ENCODE measurements at regions not wholly inside any gene's neighbourhood (a gene's known extent, or its start where the extent isn't known, plus 50 kb on each side); places are given as distances from the start of the nearest gene placed in this dataset.

DNA sequence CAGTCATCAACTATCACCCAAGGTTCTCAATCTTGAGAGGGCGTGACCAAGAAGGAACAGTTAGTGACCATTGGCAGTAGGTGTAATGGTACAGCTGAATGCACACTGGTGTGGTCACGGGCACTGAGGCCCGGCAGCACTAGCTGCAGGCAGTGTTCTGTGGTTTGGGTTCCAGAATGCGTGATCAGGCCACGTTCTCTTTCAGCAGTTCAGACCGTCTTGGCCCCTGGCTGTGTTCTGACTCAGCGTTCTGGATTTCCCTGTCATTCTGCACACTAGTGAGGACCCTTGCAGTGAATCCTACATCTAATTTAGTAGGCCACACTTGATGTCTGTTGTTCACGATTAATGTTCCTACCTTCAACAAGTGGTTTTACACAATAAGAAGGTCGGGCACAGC is 220.5 kb upstream of the SLCO3A1 start:
- no peaks in the 10 kb centered on the region for H4K20me1 ChIP-seq (ENCODE audit: control insufficient read depth, insufficient read depth)
- FAIRE-seq (no peak), DNase-seq (ENCODE audit: low read depth, low spot score) (no peak), ATAC-seq (no peak)
- no peaks in the 10 kb centered on the region for H3K36me3 ChIP-seq (ENCODE audit: control insufficient read depth in 2 of 2, insufficient read depth in 2 of 2, low read length in 1 of 2)
- no TSS peak for BruUV-seq (replicated peaks)
- H3K27me3 ChIP-seq (replicated peaks in 1 of 2; ENCODE audit: control insufficient read depth in 2 of 2, insufficient read depth in 2 of 2, low read length in 1 of 2), result no peaks in the 10 kb centered on the region
- H3K27ac ChIP-seq (ENCODE audit: control insufficient read depth, insufficient read depth), result no peak overlapping the region
- RAD21 ChIA-PET (ENCODE audit: unreplicated experiment), result no interaction called here
- in situ Hi-C loops (cut with MboI) (no loop called here), intact Hi-C loops (cut with micrococcal nuclease; ENCODE audit: unreplicated experiment) (no loop called here)
- no peak overlapping the region for H3K9ac ChIP-seq (ENCODE audit: control insufficient read depth, insufficient read depth, low read length)
- SMC1A ChIA-PET (ENCODE audit: uncharacterized antibody, unreplicated experiment), result no interaction called here
- POLR2A ChIA-PET, result no interaction called here
- CTCF ChIA-PET, result no interaction called here
- TF ChIP-seq IKZF2 (IDR thresholded peaks at IDR 0.05) (no peak), PAX8 (IDR thresholded peaks at IDR 0.05) (no peak)
- TF ChIP-seq, protein P1, sequence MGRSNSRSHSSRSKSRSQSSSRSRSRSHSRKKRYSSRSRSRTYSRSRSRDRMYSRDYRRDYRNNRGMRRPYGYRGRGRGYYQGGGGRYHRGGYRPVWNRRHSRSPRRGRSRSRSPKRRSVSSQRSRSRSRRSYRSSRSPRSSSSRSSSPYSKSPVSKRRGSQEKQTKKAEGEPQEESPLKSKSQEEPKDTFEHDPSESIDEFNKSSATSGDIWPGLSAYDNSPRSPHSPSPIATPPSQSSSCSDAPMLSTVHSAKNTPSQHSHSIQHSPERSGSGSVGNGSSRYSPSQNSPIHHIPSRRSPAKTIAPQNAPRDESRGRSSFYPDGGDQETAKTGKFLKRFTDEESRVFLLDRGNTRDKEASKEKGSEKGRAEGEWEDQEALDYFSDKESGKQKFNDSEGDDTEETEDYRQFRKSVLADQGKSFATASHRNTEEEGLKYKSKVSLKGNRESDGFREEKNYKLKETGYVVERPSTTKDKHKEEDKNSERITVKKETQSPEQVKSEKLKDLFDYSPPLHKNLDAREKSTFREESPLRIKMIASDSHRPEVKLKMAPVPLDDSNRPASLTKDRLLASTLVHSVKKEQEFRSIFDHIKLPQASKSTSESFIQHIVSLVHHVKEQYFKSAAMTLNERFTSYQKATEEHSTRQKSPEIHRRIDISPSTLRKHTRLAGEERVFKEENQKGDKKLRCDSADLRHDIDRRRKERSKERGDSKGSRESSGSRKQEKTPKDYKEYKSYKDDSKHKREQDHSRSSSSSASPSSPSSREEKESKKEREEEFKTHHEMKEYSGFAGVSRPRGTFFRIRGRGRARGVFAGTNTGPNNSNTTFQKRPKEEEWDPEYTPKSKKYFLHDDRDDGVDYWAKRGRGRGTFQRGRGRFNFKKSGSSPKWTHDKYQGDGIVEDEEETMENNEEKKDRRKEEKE (IDR thresholded peaks at IDR 0.05), result no peak
- H2AFZ ChIP-seq (ENCODE audit: control insufficient read depth, low read depth, low read length), result no peak overlapping the region
- H3K79me2 ChIP-seq (ENCODE audit: control insufficient read depth, insufficient read depth, low read length), result no peaks in the 10 kb centered on the region
- no peaks in the 10 kb centered on the region for H3K9me3 ChIP-seq (replicated peaks; ENCODE audit: control insufficient read depth, insufficient read depth, low read length)
- no peak overlapping the region for H3K4me3 ChIP-seq
- WGBS (ENCODE audit: insufficient coverage, insufficient replicate concordance, low lambda C conversion rate, missing lambda C conversion rate), result 9% methylated on average over 9 of the region's 9 CpGs
- no peaks in the 10 kb centered on the region for H3K4me1 ChIP-seq (ENCODE audit: control insufficient read depth, insufficient read depth, low read length)
- H3K4me2 ChIP-seq (ENCODE audit: control insufficient read depth, insufficient read depth), result no peak overlapping the region

DNA sequence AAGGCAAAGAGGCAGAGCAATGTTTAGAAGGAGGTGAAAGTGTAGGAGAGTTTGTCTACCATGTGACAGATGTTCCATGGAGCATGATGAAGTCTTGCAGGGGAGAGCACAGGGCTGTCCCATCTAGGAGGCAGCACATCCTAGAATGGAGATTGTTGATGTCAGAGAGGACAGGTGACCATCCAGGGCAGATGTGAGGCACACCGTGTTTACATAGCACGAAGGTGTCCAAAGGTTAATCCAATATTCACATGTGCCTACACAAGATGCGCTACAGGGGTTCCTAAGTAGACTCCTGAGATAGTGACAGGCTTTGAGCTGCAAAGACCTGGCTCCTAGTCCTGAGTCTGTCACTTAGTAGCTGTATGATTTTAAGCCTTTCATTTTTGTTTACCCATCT is 219.3 kb upstream of the SLCO3A1 start:
- Histone ChIP-seq H3K9me3 (replicated peaks; ENCODE audit: control insufficient read depth, insufficient read depth, low read length) (no peaks in the 10 kb centered on the region), H3K27me3 (replicated peaks in 1 of 2; ENCODE audit: control insufficient read depth in 2 of 2, insufficient read depth in 2 of 2, low read length in 1 of 2) (no peaks in the 10 kb centered on the region), H4K20me1 (ENCODE audit: control insufficient read depth, insufficient read depth) (no peaks in the 10 kb centered on the region), H3K79me2 (ENCODE audit: control insufficient read depth, insufficient read depth, low read length) (no peaks in the 10 kb centered on the region), H3K27ac (ENCODE audit: control insufficient read depth, insufficient read depth) (no peak overlapping the region), H3K9ac (ENCODE audit: control insufficient read depth, insufficient read depth, low read length) (no peak overlapping the region), H3K4me2 (ENCODE audit: control insufficient read depth, insufficient read depth) (no peak overlapping the region), H2AFZ (ENCODE audit: control insufficient read depth, low read depth, low read length) (no peak overlapping the region), H3K4me3 (no peak overlapping the region), H3K4me1 (ENCODE audit: control insufficient read depth, insufficient read depth, low read length) (no peaks in the 10 kb centered on the region), H3K36me3 (ENCODE audit: control insufficient read depth in 2 of 2, insufficient read depth in 2 of 2, low read length in 1 of 2) (no peaks in the 10 kb centered on the region)
- ATAC-seq, result no peak
- CTCF ChIA-PET, result no interaction called here
- BruUV-seq (replicated peaks), result no TSS peak
- POLR2A ChIA-PET, result no interaction called here
- WGBS (ENCODE audit: insufficient coverage, insufficient replicate concordance, low lambda C conversion rate, missing lambda C conversion rate), result 28% methylated on average over 3 of the region's 3 CpGs
- no peak for FAIRE-seq
- SMC1A ChIA-PET (ENCODE audit: uncharacterized antibody, unreplicated experiment), result no interaction called here
- in situ Hi-C loops (cut with MboI) (no loop called here), intact Hi-C loops (cut with micrococcal nuclease; ENCODE audit: unreplicated experiment) (no loop called here)
- DNase-seq (ENCODE audit: low read depth, low spot score), result no peak
- RAD21 ChIA-PET (ENCODE audit: unreplicated experiment), result no interaction called here
- TF ChIP-seq GABPA (IDR thresholded peaks at IDR 0.05; ENCODE audit: low read depth), result no peak
- no peak for TF ChIP-seq NFXL1 (IDR thresholded peaks at IDR 0.05; ENCODE audit: borderline replicate concordance)
- no peak for TF ChIP-seq HDAC6 (IDR thresholded peaks at IDR 0.05; ENCODE audit: unreplicated experiment)
- TF ChIP-seq, protein P2, sequence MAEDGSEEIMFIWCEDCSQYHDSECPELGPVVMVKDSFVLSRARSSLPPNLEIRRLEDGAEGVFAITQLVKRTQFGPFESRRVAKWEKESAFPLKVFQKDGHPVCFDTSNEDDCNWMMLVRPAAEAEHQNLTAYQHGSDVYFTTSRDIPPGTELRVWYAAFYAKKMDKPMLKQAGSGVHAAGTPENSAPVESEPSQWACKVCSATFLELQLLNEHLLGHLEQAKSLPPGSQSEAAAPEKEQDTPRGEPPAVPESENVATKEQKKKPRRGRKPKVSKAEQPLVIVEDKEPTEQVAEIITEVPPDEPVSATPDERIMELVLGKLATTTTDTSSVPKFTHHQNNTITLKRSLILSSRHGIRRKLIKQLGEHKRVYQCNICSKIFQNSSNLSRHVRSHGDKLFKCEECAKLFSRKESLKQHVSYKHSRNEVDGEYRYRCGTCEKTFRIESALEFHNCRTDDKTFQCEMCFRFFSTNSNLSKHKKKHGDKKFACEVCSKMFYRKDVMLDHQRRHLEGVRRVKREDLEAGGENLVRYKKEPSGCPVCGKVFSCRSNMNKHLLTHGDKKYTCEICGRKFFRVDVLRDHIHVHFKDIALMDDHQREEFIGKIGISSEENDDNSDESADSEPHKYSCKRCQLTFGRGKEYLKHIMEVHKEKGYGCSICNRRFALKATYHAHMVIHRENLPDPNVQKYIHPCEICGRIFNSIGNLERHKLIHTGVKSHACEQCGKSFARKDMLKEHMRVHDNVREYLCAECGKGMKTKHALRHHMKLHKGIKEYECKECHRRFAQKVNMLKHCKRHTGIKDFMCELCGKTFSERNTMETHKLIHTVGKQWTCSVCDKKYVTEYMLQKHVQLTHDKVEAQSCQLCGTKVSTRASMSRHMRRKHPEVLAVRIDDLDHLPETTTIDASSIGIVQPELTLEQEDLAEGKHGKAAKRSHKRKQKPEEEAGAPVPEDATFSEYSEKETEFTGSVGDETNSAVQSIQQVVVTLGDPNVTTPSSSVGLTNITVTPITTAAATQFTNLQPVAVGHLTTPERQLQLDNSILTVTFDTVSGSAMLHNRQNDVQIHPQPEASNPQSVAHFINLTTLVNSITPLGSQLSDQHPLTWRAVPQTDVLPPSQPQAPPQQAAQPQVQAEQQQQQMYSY (CRISPR knock-in tag; IDR thresholded peaks at IDR 0.05), result no peak
- TF ChIP-seq, protein P3, sequence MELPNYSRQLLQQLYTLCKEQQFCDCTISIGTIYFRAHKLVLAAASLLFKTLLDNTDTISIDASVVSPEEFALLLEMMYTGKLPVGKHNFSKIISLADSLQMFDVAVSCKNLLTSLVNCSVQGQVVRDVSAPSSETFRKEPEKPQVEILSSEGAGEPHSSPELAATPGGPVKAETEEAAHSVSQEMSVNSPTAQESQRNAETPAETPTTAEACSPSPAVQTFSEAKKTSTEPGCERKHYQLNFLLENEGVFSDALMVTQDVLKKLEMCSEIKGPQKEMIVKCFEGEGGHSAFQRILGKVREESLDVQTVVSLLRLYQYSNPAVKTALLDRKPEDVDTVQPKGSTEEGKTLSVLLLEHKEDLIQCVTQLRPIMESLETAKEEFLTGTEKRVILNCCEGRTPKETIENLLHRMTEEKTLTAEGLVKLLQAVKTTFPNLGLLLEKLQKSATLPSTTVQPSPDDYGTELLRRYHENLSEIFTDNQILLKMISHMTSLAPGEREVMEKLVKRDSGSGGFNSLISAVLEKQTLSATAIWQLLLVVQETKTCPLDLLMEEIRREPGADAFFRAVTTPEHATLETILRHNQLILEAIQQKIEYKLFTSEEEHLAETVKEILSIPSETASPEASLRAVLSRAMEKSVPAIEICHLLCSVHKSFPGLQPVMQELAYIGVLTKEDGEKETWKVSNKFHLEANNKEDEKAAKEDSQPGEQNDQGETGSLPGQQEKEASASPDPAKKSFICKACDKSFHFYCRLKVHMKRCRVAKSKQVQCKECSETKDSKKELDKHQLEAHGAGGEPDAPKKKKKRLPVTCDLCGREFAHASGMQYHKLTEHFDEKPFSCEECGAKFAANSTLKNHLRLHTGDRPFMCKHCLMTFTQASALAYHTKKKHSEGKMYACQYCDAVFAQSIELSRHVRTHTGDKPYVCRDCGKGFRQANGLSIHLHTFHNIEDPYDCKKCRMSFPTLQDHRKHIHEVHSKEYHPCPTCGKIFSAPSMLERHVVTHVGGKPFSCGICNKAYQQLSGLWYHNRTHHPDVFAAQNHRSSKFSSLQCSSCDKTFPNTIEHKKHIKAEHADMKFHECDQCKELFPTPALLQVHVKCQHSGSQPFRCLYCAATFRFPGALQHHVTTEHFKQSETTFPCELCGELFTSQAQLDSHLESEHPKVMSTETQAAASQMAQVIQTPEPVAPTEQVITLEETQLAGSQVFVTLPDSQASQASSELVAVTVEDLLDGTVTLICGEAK (IDR thresholded peaks at IDR 0.05; ENCODE audit: borderline replicate concordance), result no peak
